HCT116 (cell line): ENCODE measurements at regions not wholly inside any gene's neighbourhood (a gene's known extent, or its start where the extent isn't known, plus 50 kb on each side); places are given as distances from the start of the nearest gene placed in this dataset.

Experiments used
- ATAC-seq: fragments of 200-7000 bp; cut with Tn5 transposase; 2 replicates; pipeline ENCODE4 v1.9.1; 2020; ENCODE audit warnings: mild to moderate bottlenecking, moderate library complexity
- BruUV-seq: library from RNA; stranded (reverse); fragments of 400-500 nt; replicated peaks from 2 replicates; lab custom pipeline; 2021; lab: Mats Ljungman, UMichigan
- CTCF ChIA-PET: fragments of 300-600 bp; sonication (Branson Sonifier 250); formaldehyde crosslinking; loops from one replicate; lab custom pipeline; 2021; ENCODE audit warnings: antibody characterized with exemption; lab: Charles Lee
- POLR2A ChIA-PET: fragments of 300-600, 350-600 bp; sonication (Branson Sonifier 250); formaldehyde crosslinking; loops from one replicate; lab custom pipeline; 2021; ENCODE audit warnings: antibody characterized with exemption; lab: Charles Lee
- RAD21 ChIA-PET, 2 experiments: fragments of 300-600 bp; sonication (Branson Sonifier 250); formaldehyde crosslinking; loops; one replicate each; lab custom pipeline; 2023; ENCODE audit warnings: low total read pairs in 2 of 2; ENCODE audit not compliant: uncharacterized antibody in 2 of 2, unreplicated experiment in 2 of 2, low non-redundant PET in 1 of 2; lab: Charles Lee
- DNase-seq: peaks from one replicate; pipeline ENCODE4 v3.0.0-alpha.2; 2010; ENCODE audit warnings: low read depth, low spot score
- H2AFZ ChIP-seq: fragments of 200-600 bp; shearing (Covaris generic), sonication (generic); 2 replicates; pipeline ENCODE4 v1.6.1; 2017; ENCODE audit warnings: low read depth, mixed run types, mixed read lengths, antibody characterized with exemption, low read length; ENCODE audit not compliant: poor library complexity, severe bottlenecking
- H3K27ac ChIP-seq: 2 replicates; pipeline ENCODE4 v1.5.1; 2012; ENCODE audit warnings: low read depth, low read length
- H3K27me3 ChIP-seq: fragments of 200-600 bp; sonication (generic); 2 replicates; pipeline ENCODE4 v1.6.1; 2016; ENCODE audit warnings: mixed run types, low read length, mixed read lengths; ENCODE audit not compliant: insufficient read depth
- H3K36me3 ChIP-seq, 2 experiments: fragments of 200-500 bp in 1 of 2; fragments of 200-600 bp in 1 of 2; sonication (Bioruptor generic) in 1 of 2; sonication (generic) in 1 of 2; 2 replicates each; pipeline versions ENCODE4 v1.5.1 to v1.6.1; 2014 to 2016; ENCODE audit warnings: low read length in 2 of 2, inconsistent platforms in 1 of 2, mixed read lengths in 1 of 2, mixed run types in 1 of 2; ENCODE audit not compliant: insufficient read depth in 2 of 2, control insufficient read depth in 1 of 2
- H3K4me1 ChIP-seq, 2 experiments: fragments of 200-600 bp in 1 of 2; sonication (generic) in 1 of 2; 2 replicates each; pipeline versions ENCODE4 v1.5.1 to v1.6.1; 2012 to 2017; ENCODE audit warnings: low read length in 2 of 2, inconsistent platforms in 1 of 2, mild to moderate bottlenecking in 1 of 2, mixed read lengths in 1 of 2, mixed run types in 1 of 2, moderate library complexity in 1 of 2; ENCODE audit not compliant: insufficient read depth in 2 of 2, control insufficient read depth in 1 of 2
- H3K4me2 ChIP-seq: fragments of 200-600 bp; sonication (generic); 2 replicates; pipeline ENCODE4 v1.6.1; 2017; ENCODE audit warnings: mixed run types, low read length, mixed read lengths
- H3K4me3 ChIP-seq, 2 experiments: fragments of 200-600 bp in 1 of 2; sonication (generic) in 1 of 2; replicated peaks in 1 of 2; 2 replicates each; pipeline ENCODE4 v1.5.1; 2011 to 2016; ENCODE audit warnings: low read length in 2 of 2, control low read depth in 1 of 2, low read depth in 1 of 2, mild to moderate bottlenecking in 1 of 2, mixed read lengths in 1 of 2, mixed run types in 1 of 2
- H3K79me2 ChIP-seq: fragments of 200-600 bp; sonication (generic); 2 replicates; pipeline ENCODE4 v1.6.1; 2017; ENCODE audit warnings: mild to moderate bottlenecking, mixed run types, low read length, moderate library complexity, mixed read lengths; ENCODE audit not compliant: insufficient read depth
- H3K9ac ChIP-seq: fragments of 200-600 bp; sonication (generic); 2 replicates; pipeline ENCODE4 v1.6.1; 2016; ENCODE audit warnings: low read length, mixed read lengths
- H3K9me2 ChIP-seq: fragments of 200-600 bp; sonication (generic), shearing (Covaris generic); 2 replicates; pipeline ENCODE4 v1.6.1; 2017; ENCODE audit warnings: mixed run types, mild to moderate bottlenecking, moderate library complexity; ENCODE audit not compliant: insufficient read depth
- H3K9me3 ChIP-seq, 2 experiments: fragments of 200-500 bp in 1 of 2; fragments of 200-600 bp in 1 of 2; sonication (Bioruptor generic) in 1 of 2; sonication (generic) in 1 of 2; 2 replicates each; pipeline ENCODE4 v1.6.1; 2014 to 2017; ENCODE audit warnings: low read length in 2 of 2, mixed read lengths in 2 of 2, inconsistent platforms in 1 of 2, low read depth in 1 of 2, mild to moderate bottlenecking in 1 of 2, mixed run types in 1 of 2, moderate library complexity in 1 of 2; ENCODE audit not compliant: control insufficient read depth in 1 of 2, insufficient read depth in 1 of 2
- H4K20me1 ChIP-seq: fragments of 200-600 bp; sonication (generic), shearing (Covaris generic); 2 replicates; pipeline ENCODE4 v1.6.1; 2017; ENCODE audit warnings: mixed run types, mild to moderate bottlenecking, moderate library complexity; ENCODE audit not compliant: insufficient read depth
- EGR1 ChIP-seq: IDR thresholded peaks from 2 replicates; pipeline ENCODE4 v1.6.1; 2012; ENCODE audit warnings: low read depth
- EZH2 ChIP-seq: fragments of 200-600 bp; sonication (generic); IDR thresholded peaks from 2 replicates; pipeline ENCODE4 v1.6.1; 2017; ENCODE audit warnings: antibody characterized with exemption, mixed run types
- MAX ChIP-seq: IDR thresholded peaks from 2 replicates; pipeline ENCODE4 v1.6.1; 2012
- RAD21 ChIP-seq: IDR thresholded peaks from 2 replicates; pipeline ENCODE4 v1.6.1; 2012; ENCODE audit warnings: low read depth, mild to moderate bottlenecking
- REST ChIP-seq: IDR thresholded peaks from 2 replicates; pipeline ENCODE4 v1.6.1; 2012; ENCODE audit warnings: low read depth
- SP1 ChIP-seq: IDR thresholded peaks from 2 replicates; pipeline ENCODE4 v1.6.1; 2012; ENCODE audit warnings: low read depth
- ZFX ChIP-seq: fragments of 450-650 bp; IDR thresholded peaks from 2 replicates; pipeline ENCODE4 v1.6.1; 2017
- intact Hi-C: fragments of 100-400 bp; cut with micrococcal nuclease; formaldehyde crosslinking; loops from 2 replicates; pipeline ENCODE4 v1.10.0; 2022
- TF ChIP-seq, protein P1 (sequence below): IDR thresholded peaks from 2 replicates; pipeline ENCODE4 v1.6.1; 2012

GRCh38 chr13:86313421-86313820 lies 514.2 kb upstream of the SLITRK6 start:
- H3K9me3 ChIP-seq = no peaks in the 10 kb centered on the region
- ATAC-seq (no peak), DNase-seq (no peak)
- RAD21 ChIA-PET = no interaction called here
- H3K4me1 ChIP-seq = no peaks in the 10 kb centered on the region
- H3K4me2 ChIP-seq = no peak overlapping the region
- H3K9me2 ChIP-seq = no peaks in the 10 kb centered on the region
- no peaks in the 10 kb centered on the region for H4K20me1 ChIP-seq
- CTCF ChIA-PET = no interaction called here
- H3K79me2 ChIP-seq = no peaks in the 10 kb centered on the region
- POLR2A ChIA-PET = no interaction called here
- no peak overlapping the region for H3K27ac ChIP-seq
- no peaks in the 10 kb centered on the region for H3K36me3 ChIP-seq
- H2AFZ ChIP-seq = no peak overlapping the region
- TF ChIP-seq EGR1 = no peak
- TF ChIP-seq RAD21 = no peak
- no peak for TF ChIP-seq EZH2
- no peak for TF ChIP-seq ZFX
- TF ChIP-seq, protein P1, sequence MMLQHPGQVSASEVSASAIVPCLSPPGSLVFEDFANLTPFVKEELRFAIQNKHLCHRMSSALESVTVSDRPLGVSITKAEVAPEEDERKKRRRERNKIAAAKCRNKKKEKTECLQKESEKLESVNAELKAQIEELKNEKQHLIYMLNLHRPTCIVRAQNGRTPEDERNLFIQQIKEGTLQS = no peak
- no peak for TF ChIP-seq SP1
- no peak for TF ChIP-seq REST
- intact Hi-C loops = no loop called here
- H3K27me3 ChIP-seq = no peaks in the 10 kb centered on the region
- BruUV-seq = no TSS peak
- H3K4me3 ChIP-seq = no peak overlapping the region
- H3K9ac ChIP-seq = no peak overlapping the region

- ChIA-PET RAD21 (no interaction called here), CTCF (no interaction called here), POLR2A (no interaction called here)
- Histone ChIP-seq H2AFZ (no peak overlapping the region), H3K4me3 (no peak overlapping the region), H3K36me3 (no peaks in the 10 kb centered on the region), H3K9me3 (no peaks in the 10 kb centered on the region), H3K79me2 (no peaks in the 10 kb centered on the region), H3K27me3 (no peaks in the 10 kb centered on the region), H3K27ac (no peak overlapping the region), H3K9ac (no peak overlapping the region), H3K4me1 (no peaks in the 10 kb centered on the region), H4K20me1 (no peaks in the 10 kb centered on the region), H3K9me2 (no peaks in the 10 kb centered on the region), H3K4me2 (no peak overlapping the region)
- BruUV-seq = no TSS peak
- intact Hi-C loops = no loop called here
- no peak for ATAC-seq
- DNase-seq = no peak
- no peak for TF ChIP-seq MAX
- TF ChIP-seq, all 23 proteins: peak for 0
Observed at GRCh38 chr13:86318450-86318849, 519.2 kb upstream of the SLITRK6 start.
